Mucosa of descending colon (tissue), 3 donors: ENCODE measurements at regions not wholly inside any gene's neighbourhood (a gene's known extent, or its start where the extent isn't known, plus 50 kb on each side); places are given as distances from the start of the nearest gene placed in this dataset.

Experiments used
- ATAC-seq: fragments of 200-7000 bp; cut with Tn5 transposase; one replicate; pipeline ENCODE4 v1.9.1; 2020; ENCODE audit warnings: mild to moderate bottlenecking, moderate library complexity
- DNase-seq, 3 donors: peaks; one replicate each; pipeline ENCODE4 v3.0.0-alpha.2; 2020
- H3K36me3 ChIP-seq: fragments of 200-600 bp; one replicate; pipeline ENCODE4 v1.8.0; 2021; ENCODE audit warnings: low read depth, mild to moderate bottlenecking
- H3K4me1 ChIP-seq: fragments of 200-600 bp; one replicate; pipeline ENCODE4 v1.8.0; 2021; ENCODE audit warnings: low read depth, mild to moderate bottlenecking
- H3K4me3 ChIP-seq: fragments of 200-600 bp; one replicate; pipeline ENCODE4 v1.8.0; 2021; ENCODE audit warnings: mild to moderate bottlenecking
- H3K9me3 ChIP-seq: fragments of 200-600 bp; one replicate; pipeline ENCODE4 v1.8.0; 2021; ENCODE audit warnings: mild to moderate bottlenecking
- CTCF ChIP-seq: fragments of 200-600 bp; IDR thresholded peaks from one replicate; pipeline ENCODE4 v1.8.0; 2022; ENCODE audit warnings: antibody characterized with exemption, mild to moderate bottlenecking
- intact Hi-C, 2 donors: fragments of 100-400 bp; cut with DNase I in 1 of 2; cut with micrococcal nuclease in 1 of 2; formaldehyde crosslinking; loops; one replicate each; pipeline versions ENCODE4 v1.11.0 to v1.11.1; 2022; cut with DNase I, micrococcal nuclease
- donor health status: DM: no; HTN: no; CAD: no; lungs with moderate emphysema.
- donor health status: DM: no; HTN: no; CAD: no.
- donor health status: DM: no; HTN: yes; CAD: no.

GRCh38 chr7:53800746-53801145 is 741.4 kb upstream of the VSTM2A start:
- Histone ChIP-seq H3K4me1 (no peaks in the 10 kb centered on the region), H3K36me3 (no peaks in the 10 kb centered on the region), H3K9me3 (no peaks in the 10 kb centered on the region), H3K4me3 (no peak overlapping the region)
- intact Hi-C loops = no loop called here
- DNase-seq (no peak), ATAC-seq (no peak)
- no peak for TF ChIP-seq CTCF

GRCh38 chr7:53806119-53806518 is 736.1 kb upstream of the VSTM2A start:
- Histone ChIP-seq H3K36me3 (no peaks in the 10 kb centered on the region), H3K4me1 (no peaks in the 10 kb centered on the region), H3K4me3 (no peak overlapping the region), H3K9me3 (no peaks in the 10 kb centered on the region)
- intact Hi-C loops = no loop called here
- DNase-seq (no peak), ATAC-seq (no peak)
- no peak for TF ChIP-seq CTCF

- H3K9me3 ChIP-seq = peaks cover 7% of the 10 kb centered on the region
- no peaks in the 10 kb centered on the region for H3K36me3 ChIP-seq
- no peak for TF ChIP-seq CTCF
- H3K4me1 ChIP-seq = no peaks in the 10 kb centered on the region
- intact Hi-C loops = no loop called here
- no peak for ATAC-seq
- DNase-seq = peak in 1 of 3 donors; percentile 21
- no peak overlapping the region for H3K4me3 ChIP-seq
Observed at GRCh38 chr7:53811555-53812079, 730.6 kb upstream of the VSTM2A start.

GRCh38 chr7:53812135-53812534 is 730.0 kb upstream of the VSTM2A start:
- no peak for ATAC-seq
- DNase-seq = no peak
- Histone ChIP-seq H3K4me3 (no peak overlapping the region), H3K36me3 (no peaks in the 10 kb centered on the region), H3K9me3 (peaks cover 7% of the 10 kb centered on the region), H3K4me1 (no peaks in the 10 kb centered on the region)
- no peak for TF ChIP-seq CTCF
- intact Hi-C loops = no loop called here

GRCh38 chr7:53835301-53835700 is 706.9 kb upstream of the VSTM2A start:
- no peak for TF ChIP-seq CTCF
- DNase-seq (no peak), ATAC-seq (no peak)
- H3K9me3 ChIP-seq = peaks cover 9% of the 10 kb centered on the region
- no peak overlapping the region for H3K4me3 ChIP-seq
- no peaks in the 10 kb centered on the region for H3K36me3 ChIP-seq
- H3K4me1 ChIP-seq = no peaks in the 10 kb centered on the region
- intact Hi-C loops = no loop called here

- ATAC-seq = no peak
- H3K4me3 ChIP-seq = no peak overlapping the region
- intact Hi-C loops = no loop called here
- H3K4me1 ChIP-seq = no peaks in the 10 kb centered on the region
- peaks cover 2% of the 10 kb centered on the region for H3K9me3 ChIP-seq
- TF ChIP-seq CTCF = no peak
- H3K36me3 ChIP-seq = no peaks in the 10 kb centered on the region
- no peak for DNase-seq
Observed at GRCh38 chr7:53877688-53878087, 664.5 kb upstream of the VSTM2A start.
